Mesendoderm (in vitro differentiated cells): ENCODE measurements at regions not wholly inside any gene's neighbourhood (a gene's known extent, or its start where the extent isn't known, plus 50 kb on each side); places are given as distances from the start of the nearest gene placed in this dataset.

Source experiments
- DNase-seq: peaks from one replicate; pipeline ENCODE4 v3.0.0; 2013
- H2AK5ac ChIP-seq: 2 replicates; pipeline ENCODE4 v1.6.1; 2013; ENCODE audit warnings: low read length, inconsistent platforms
- H2BK120ac ChIP-seq: 2 replicates; pipeline ENCODE4 v1.6.1; 2013; ENCODE audit warnings: low read depth, mild to moderate bottlenecking, low read length, moderate library complexity, mixed read lengths
- H2BK15ac ChIP-seq: replicated peaks from 2 replicates; pipeline ENCODE4 v1.6.1; 2013; ENCODE audit warnings: low read depth, mild to moderate bottlenecking, moderate library complexity
- H2BK5ac ChIP-seq: 2 replicates; pipeline ENCODE4 v1.6.1; 2013; ENCODE audit warnings: low read length, inconsistent platforms
- H3K18ac ChIP-seq: 2 replicates; pipeline ENCODE4 v1.6.1; 2013; ENCODE audit warnings: mild to moderate bottlenecking, low read length, mixed read lengths
- H3K23ac ChIP-seq: one replicate; pipeline ENCODE4 v1.6.1; 2013; ENCODE audit warnings: low read length
- H3K27ac ChIP-seq: 2 replicates; pipeline ENCODE4 v1.5.1; 2013; ENCODE audit warnings: low read depth, mild to moderate bottlenecking, inconsistent platforms, low read length, moderate library complexity
- H3K27me3 ChIP-seq: 2 replicates; pipeline ENCODE4 v1.6.1; 2013; ENCODE audit warnings: low read length, control low read depth, mild to moderate bottlenecking, inconsistent platforms; ENCODE audit not compliant: insufficient read depth, poor library complexity
- H3K36me3 ChIP-seq: 2 replicates; pipeline ENCODE4 v1.6.1; 2013; ENCODE audit warnings: low read length, inconsistent platforms; ENCODE audit not compliant: control insufficient read depth, insufficient read depth
- H3K4ac ChIP-seq: one replicate; pipeline ENCODE4 v1.6.1; 2013; ENCODE audit warnings: low read depth, mild to moderate bottlenecking, low read length, moderate library complexity
- H3K4me1 ChIP-seq: 2 replicates; pipeline ENCODE4 v1.6.1; 2013; ENCODE audit warnings: low read depth, low read length, inconsistent platforms; ENCODE audit not compliant: control insufficient read depth
- H3K4me2 ChIP-seq: 2 replicates; pipeline ENCODE4 v1.6.1; 2013; ENCODE audit warnings: low read length
- H3K4me3 ChIP-seq: 2 replicates; pipeline ENCODE4 v1.5.1; 2013; ENCODE audit warnings: mild to moderate bottlenecking, low read length
- H3K56ac ChIP-seq: one replicate; pipeline ENCODE4 v1.6.1; 2013; ENCODE audit warnings: low read length
- H3K79me1 ChIP-seq: 2 replicates; pipeline ENCODE4 v1.6.1; 2013; ENCODE audit warnings: low read length, inconsistent platforms
- H3K79me2 ChIP-seq: 2 replicates; pipeline ENCODE4 v1.6.1; 2013; ENCODE audit warnings: mild to moderate bottlenecking, low read length; ENCODE audit not compliant: control insufficient read depth, insufficient read depth
- H3K9ac ChIP-seq: 2 replicates; pipeline ENCODE4 v1.6.1; 2013; ENCODE audit warnings: low read length, inconsistent platforms
- H4K5ac ChIP-seq: one replicate; pipeline ENCODE4 v1.6.1; 2013; ENCODE audit warnings: low read length
- H4K8ac ChIP-seq: one replicate; pipeline ENCODE4 v1.6.1; 2013; ENCODE audit warnings: low read depth, mild to moderate bottlenecking, control low read depth, low read length, moderate library complexity
- WGBS: extraction: QIAGEN DNeasy Blood & Tissue Kit; methylation state at CpG from one replicate; pipeline ENCODE4 v1.1.7; 2013; ENCODE audit warnings: low lambda C conversion rate, missing lambda C conversion rate; ENCODE audit not compliant: insufficient coverage; ENCODE audit errors: extremely low coverage; 5-methylcytosine and 5-hydroxymethylcytosine counted together

GRCh38 chr6:82629921-82630320, 266.3 kb downstream of the TPBG start:
- no peak overlapping the region for H3K4ac ChIP-seq
- H2AK5ac ChIP-seq: no peak overlapping the region
- no peak overlapping the region for H3K18ac ChIP-seq
- no peaks in the 10 kb centered on the region for H3K79me2 ChIP-seq
- H3K9ac ChIP-seq: no peak overlapping the region
- no peak overlapping the region for H3K4me2 ChIP-seq
- WGBS: no CpG with 5 or more reads among the region's 3 CpGs
- H4K8ac ChIP-seq: no peak overlapping the region
- H3K27ac ChIP-seq: no peak overlapping the region
- DNase-seq: no peak
- H3K79me1 ChIP-seq: no peaks in the 10 kb centered on the region
- no peak overlapping the region for H4K5ac ChIP-seq
- H3K23ac ChIP-seq: no peak overlapping the region
- H3K4me1 ChIP-seq: no peaks in the 10 kb centered on the region
- no peak overlapping the region for H3K56ac ChIP-seq
- no peak overlapping the region for H2BK120ac ChIP-seq
- no peak overlapping the region for H3K4me3 ChIP-seq
- no peaks in the 10 kb centered on the region for H3K36me3 ChIP-seq
- H2BK15ac ChIP-seq: no peak overlapping the region
- H2BK5ac ChIP-seq: no peak overlapping the region
- H3K27me3 ChIP-seq: no peaks in the 10 kb centered on the region

- no peak overlapping the region for H3K18ac ChIP-seq
- WGBS: no CpG with 5 or more reads among the region's 1 CpG
- no peak overlapping the region for H3K4me2 ChIP-seq
- no peak overlapping the region for H3K9ac ChIP-seq
- H2BK15ac ChIP-seq: no peak overlapping the region
- no peaks in the 10 kb centered on the region for H3K4me1 ChIP-seq
- H3K79me2 ChIP-seq: no peaks in the 10 kb centered on the region
- H2BK120ac ChIP-seq: no peak overlapping the region
- H2AK5ac ChIP-seq: no peak overlapping the region
- H3K4me3 ChIP-seq: no peak overlapping the region
- no peak overlapping the region for H3K56ac ChIP-seq
- no peaks in the 10 kb centered on the region for H3K79me1 ChIP-seq
- H3K23ac ChIP-seq: no peak overlapping the region
- H3K36me3 ChIP-seq: no peaks in the 10 kb centered on the region
- no peak overlapping the region for H4K5ac ChIP-seq
- H3K4ac ChIP-seq: no peak overlapping the region
- no peak overlapping the region for H4K8ac ChIP-seq
- H2BK5ac ChIP-seq: no peak overlapping the region
- no peak for DNase-seq
- H3K27ac ChIP-seq: no peak overlapping the region
- no peaks in the 10 kb centered on the region for H3K27me3 ChIP-seq
Observed at GRCh38 chr6:82641677-82642076, 278.1 kb downstream of the TPBG start.

GRCh38 chr6:82645536-82646230, 282.1 kb downstream of the TPBG start:
- Histone ChIP-seq H2AK5ac (no peak overlapping the region), H3K9ac (no peak overlapping the region), H3K4me3 (no peak overlapping the region), H3K4ac (no peak overlapping the region), H2BK15ac (no peak overlapping the region), H3K79me1 (no peaks in the 10 kb centered on the region), H2BK5ac (no peak overlapping the region), H3K56ac (no peak overlapping the region), H3K4me2 (no peak overlapping the region), H3K4me1 (no peaks in the 10 kb centered on the region), H3K23ac (no peak overlapping the region), H3K27ac (no peak overlapping the region), H2BK120ac (no peak overlapping the region), H4K5ac (no peak overlapping the region), H3K27me3 (no peaks in the 10 kb centered on the region), H3K36me3 (no peaks in the 10 kb centered on the region), H3K79me2 (no peaks in the 10 kb centered on the region), H4K8ac (no peak overlapping the region), H3K18ac (no peak overlapping the region)
- no peak for DNase-seq
- WGBS: no CpG with 5 or more reads among the region's 3 CpGs

GRCh38 chr6:82646231-82646615, 282.6 kb downstream of the TPBG start:
- Histone ChIP-seq H3K79me1 (no peaks in the 10 kb centered on the region), H3K36me3 (no peaks in the 10 kb centered on the region), H2BK15ac (no peak overlapping the region), H3K9ac (no peak overlapping the region), H3K4me1 (no peaks in the 10 kb centered on the region), H2BK5ac (no peak overlapping the region), H4K5ac (no peak overlapping the region), H3K18ac (no peak overlapping the region), H4K8ac (no peak overlapping the region), H3K27me3 (no peaks in the 10 kb centered on the region), H3K56ac (no peak overlapping the region), H3K4me3 (no peak overlapping the region), H2BK120ac (no peak overlapping the region), H3K4me2 (no peak overlapping the region), H2AK5ac (no peak overlapping the region), H3K23ac (no peak overlapping the region), H3K27ac (no peak overlapping the region), H3K4ac (no peak overlapping the region), H3K79me2 (no peaks in the 10 kb centered on the region)
- DNase-seq: no peak
- no CpG with 5 or more reads among the region's 1 CpG for WGBS

GRCh38 chr6:82651845-82652335, 288.3 kb downstream of the TPBG start:
- Histone ChIP-seq H3K4me3 (no peak overlapping the region), H4K8ac (no peak overlapping the region), H2BK5ac (no peak overlapping the region), H3K27ac (no peak overlapping the region), H3K4ac (no peak overlapping the region), H2AK5ac (no peak overlapping the region), H3K79me2 (no peaks in the 10 kb centered on the region), H3K23ac (no peak overlapping the region), H4K5ac (no peak overlapping the region), H3K56ac (no peak overlapping the region), H3K4me1 (no peaks in the 10 kb centered on the region), H3K27me3 (no peaks in the 10 kb centered on the region), H3K4me2 (no peak overlapping the region), H3K9ac (no peak overlapping the region), H2BK15ac (no peak overlapping the region), H2BK120ac (no peak overlapping the region), H3K18ac (no peak overlapping the region), H3K79me1 (no peaks in the 10 kb centered on the region), H3K36me3 (no peaks in the 10 kb centered on the region)
- WGBS: no CpG with 5 or more reads among the region's 5 CpGs
- DNase-seq: no peak

GRCh38 chr6:82679232-82679631, 315.6 kb downstream of the TPBG start:
- H3K18ac ChIP-seq: no peak overlapping the region
- WGBS: no CpG with 5 or more reads among the region's 2 CpGs

More at GRCh38 chr6:82679232-82679631, 315.6 kb downstream of the TPBG start:
- no peak overlapping the region for H3K27ac ChIP-seq
- no peak overlapping the region for H4K5ac ChIP-seq
- no peak overlapping the region for H3K9ac ChIP-seq
- no peak overlapping the region for H3K4me2 ChIP-seq
- no peaks in the 10 kb centered on the region for H3K79me2 ChIP-seq
- no peak overlapping the region for H2BK5ac ChIP-seq
- H3K36me3 ChIP-seq: no peaks in the 10 kb centered on the region
- no peak overlapping the region for H3K56ac ChIP-seq
- no peaks in the 10 kb centered on the region for H3K27me3 ChIP-seq
- H2BK120ac ChIP-seq: no peak overlapping the region
- no peak overlapping the region for H4K8ac ChIP-seq
- H3K4ac ChIP-seq: no peak overlapping the region
- H3K79me1 ChIP-seq: no peaks in the 10 kb centered on the region
- no peak overlapping the region for H3K4me3 ChIP-seq
- H3K23ac ChIP-seq: no peak overlapping the region
- H2BK15ac ChIP-seq: no peak overlapping the region
- H3K4me1 ChIP-seq: no peaks in the 10 kb centered on the region
- no peak for DNase-seq
- no peak overlapping the region for H2AK5ac ChIP-seq
